GM12878 (cell line): ENCODE measurements at regions not wholly inside any gene's neighbourhood (a gene's known extent, or its start where the extent isn't known, plus 50 kb on each side); places are given as distances from the start of the nearest gene placed in this dataset.

Source experiments
- ATF7 ChIP-seq: fragments of 450-650 bp; IDR thresholded peaks from 2 replicates; pipeline ENCODE4 v1.6.1; 2016; ENCODE audit warnings: low read depth, mild to moderate bottlenecking
- BHLHE40 ChIP-seq, 2 experiments: fragments of 450-650 bp in 1 of 2; IDR thresholded peaks; 2 replicates each; pipeline ENCODE4 v1.6.1; 2011 to 2017; ENCODE audit warnings: low read depth in 2 of 2, borderline replicate concordance in 1 of 2, improper control_type of control experiment in 1 of 2, low read length in 1 of 2, mild to moderate bottlenecking in 1 of 2
- BMI1 ChIP-seq: fragments of 450-650 bp; IDR thresholded peaks from 2 replicates; pipeline ENCODE4 v1.6.1; 2016; ENCODE audit warnings: mild to moderate bottlenecking, moderate library complexity, borderline replicate concordance
- CREB1 ChIP-seq: IDR thresholded peaks from 2 replicates; pipeline ENCODE4 v1.6.1; 2012; ENCODE audit warnings: low read depth, mild to moderate bottlenecking, inconsistent platforms
- EED ChIP-seq: sonication (generic); IDR thresholded peaks from 2 replicates; pipeline ENCODE4 v1.6.1; 2016; ENCODE audit warnings: antibody characterized with exemption, low read depth
- FOXM1 ChIP-seq: IDR thresholded peaks from 2 replicates; pipeline ENCODE4 v1.6.1; 2012; ENCODE audit warnings: low read depth, mild to moderate bottlenecking, inconsistent platforms, low read length, moderate library complexity
- GABPA ChIP-seq: IDR thresholded peaks from 2 replicates; pipeline ENCODE4 v1.6.1; 2014; ENCODE audit warnings: antibody characterized with exemption, low read depth, mild to moderate bottlenecking, inconsistent platforms
- HDAC6 ChIP-seq: fragments of 200-600 bp; sonication (generic); IDR thresholded peaks from one replicate; pipeline ENCODE4 v1.8.0; 2017; ENCODE audit warnings: antibody characterized with exemption; ENCODE audit not compliant: unreplicated experiment
- MEF2B ChIP-seq: fragments of 450-650 bp; IDR thresholded peaks from 2 replicates; pipeline ENCODE4 v1.6.1; 2018; ENCODE audit warnings: mild to moderate bottlenecking, moderate library complexity; ENCODE audit not compliant: partially characterized antibody, poor library complexity, severe bottlenecking
- MTA2 ChIP-seq: fragments of 450-650 bp; IDR thresholded peaks from 2 replicates; pipeline ENCODE4 v1.6.1; 2016; ENCODE audit warnings: low read depth, mild to moderate bottlenecking, moderate library complexity
- NFYA ChIP-seq: IDR thresholded peaks from 2 replicates; pipeline ENCODE4 v1.6.1; 2011; ENCODE audit warnings: low read depth, mild to moderate bottlenecking, low read length, improper control_type of control experiment, borderline replicate concordance
- NR2C1 ChIP-seq: fragments of 450-650 bp; IDR thresholded peaks from 2 replicates; pipeline ENCODE4 v1.6.1; 2017; ENCODE audit warnings: antibody characterized with exemption, mild to moderate bottlenecking, moderate library complexity
- NRF1 ChIP-seq: conservative IDR thresholded peaks from 2 replicates; pipeline ENCODE4 v1.6.1; 2011; ENCODE audit warnings: mild to moderate bottlenecking, low read depth, low read length, improper control_type of control experiment
- PAX5 ChIP-seq: IDR thresholded peaks from 2 replicates; pipeline ENCODE4 v1.6.1; 2011; ENCODE audit warnings: low read depth, low read length, borderline replicate concordance
- POLR2A ChIP-seq: IDR thresholded peaks from 2 replicates; pipeline ENCODE4 v1.6.1; 2011; ENCODE audit warnings: low read depth, mild to moderate bottlenecking, low read length
- POLR2AphosphoS2 ChIP-seq: IDR thresholded peaks from 2 replicates; pipeline ENCODE4 v1.6.1; 2011; ENCODE audit warnings: low read depth, mild to moderate bottlenecking, low read length, improper control_type of control experiment, moderate library complexity
- PRDM15 ChIP-seq: fragments of 450-650 bp; formaldehyde crosslinking; IDR thresholded peaks from 2 replicates; pipeline ENCODE4 v1.4.0; 2020; ENCODE audit warnings: mild to moderate bottlenecking, moderate library complexity
- RB1 ChIP-seq: fragments of 450-650 bp; formaldehyde crosslinking; IDR thresholded peaks from 2 replicates; pipeline ENCODE4 v1.6.1; 2017; ENCODE audit warnings: mild to moderate bottlenecking, borderline replicate concordance
- RBBP5 ChIP-seq: fragments of 200-600 bp; sonication (generic); conservative IDR thresholded peaks from 2 replicates; pipeline ENCODE4 v1.6.1; 2016
- SIX5 ChIP-seq: IDR thresholded peaks from 2 replicates; pipeline ENCODE4 v1.6.1; 2011; ENCODE audit warnings: mild to moderate bottlenecking, low read depth, low read length, moderate library complexity; ENCODE audit not compliant: severe bottlenecking
- SREBF1 ChIP-seq: IDR thresholded peaks from 2 replicates; pipeline ENCODE4 v1.6.1; 2012; ENCODE audit warnings: mild to moderate bottlenecking, low read length
- TCF7 ChIP-seq: IDR thresholded peaks from 2 replicates; pipeline ENCODE4 v1.6.1; 2014; ENCODE audit warnings: antibody characterized with exemption, borderline replicate concordance
- ZBED1 ChIP-seq: IDR thresholded peaks from 2 replicates; pipeline ENCODE4 v1.6.1; 2016; ENCODE audit warnings: borderline replicate concordance
- ZNF217 ChIP-seq: fragments of 450-650 bp; IDR thresholded peaks from 2 replicates; pipeline ENCODE4 v1.6.1; 2017; ENCODE audit warnings: antibody characterized with exemption, mild to moderate bottlenecking
- ZNF24 ChIP-seq: fragments of 450-650 bp; IDR thresholded peaks from 2 replicates; pipeline ENCODE4 v1.6.1; 2017; ENCODE audit warnings: antibody characterized with exemption, mild to moderate bottlenecking
- TF ChIP-seq, protein P1 (sequence below): IDR thresholded peaks from 2 replicates; pipeline ENCODE4 v1.6.1; 2011; ENCODE audit warnings: low read depth, low read length, improper control_type of control experiment, borderline replicate concordance
- TF ChIP-seq, protein P2 (sequence below): IDR thresholded peaks from 2 replicates; pipeline ENCODE4 v1.6.1; 2011; ENCODE audit warnings: borderline replicate concordance, low read depth, mild to moderate bottlenecking, moderate library complexity, mixed read lengths, low read length; ENCODE audit not compliant: insufficient read depth; ENCODE audit errors: extremely low read length

DNA sequence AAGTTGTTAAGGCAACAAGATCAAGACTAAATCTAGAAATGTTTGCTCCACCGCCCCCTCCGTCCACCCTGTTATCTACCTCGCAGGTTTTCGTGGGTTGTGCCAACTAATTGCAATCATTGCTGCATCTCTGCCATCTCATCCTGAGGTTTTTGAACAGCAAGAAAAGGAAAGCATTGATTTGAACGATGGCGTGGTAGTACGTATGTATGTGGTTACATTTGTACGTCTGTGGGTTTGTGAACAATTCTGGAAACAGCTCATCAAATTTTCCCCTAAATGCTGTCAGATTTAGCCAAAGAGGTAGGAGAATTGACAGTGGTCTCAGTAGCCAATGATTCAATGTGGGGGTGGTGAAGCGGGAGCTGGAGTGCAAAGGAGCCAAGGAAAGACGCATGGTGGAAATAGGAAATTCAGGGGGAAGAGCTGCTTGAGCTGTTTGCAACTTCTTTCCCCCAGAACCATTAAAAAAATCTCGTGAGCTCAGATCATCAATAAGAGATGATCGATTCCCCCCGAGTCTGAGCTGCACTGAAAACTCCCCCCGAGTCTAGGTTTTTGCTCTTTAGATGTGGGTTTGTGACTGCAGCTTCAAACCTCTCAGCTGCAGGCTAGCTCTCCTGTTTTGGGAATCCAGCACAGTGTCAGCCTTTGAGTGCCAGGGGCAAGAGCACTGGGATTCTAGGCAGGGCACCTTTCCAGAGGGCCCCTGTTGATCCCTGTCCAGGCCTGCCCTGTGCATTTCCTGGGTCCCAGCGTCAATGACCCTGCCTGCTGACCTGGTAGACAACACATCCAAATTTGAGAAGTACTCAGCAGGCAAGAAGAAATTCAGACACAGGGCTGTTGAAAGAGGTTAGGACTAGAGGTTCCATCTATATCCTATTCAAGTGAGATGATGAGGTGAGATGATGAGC, 72.6 kb upstream of the LY86 start (continued):
- TF ChIP-seq, protein P1, sequence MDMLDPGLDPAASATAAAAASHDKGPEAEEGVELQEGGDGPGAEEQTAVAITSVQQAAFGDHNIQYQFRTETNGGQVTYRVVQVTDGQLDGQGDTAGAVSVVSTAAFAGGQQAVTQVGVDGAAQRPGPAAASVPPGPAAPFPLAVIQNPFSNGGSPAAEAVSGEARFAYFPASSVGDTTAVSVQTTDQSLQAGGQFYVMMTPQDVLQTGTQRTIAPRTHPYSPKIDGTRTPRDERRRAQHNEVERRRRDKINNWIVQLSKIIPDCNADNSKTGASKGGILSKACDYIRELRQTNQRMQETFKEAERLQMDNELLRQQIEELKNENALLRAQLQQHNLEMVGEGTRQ, result no peak
- TF ChIP-seq MTA2 (peak; percentile 95), MEF2B (peak; percentile 61), BHLHE40 (IDR thresholded peaks at IDR 0.05; ENCODE audit: borderline replicate concordance in 1 of 2, low read depth in 2 of 2, low read length in 1 of 2) (peak; percentile 47 to 66; a peak in 3 of 4 replicates), BMI1 (peak; percentile 76), NFYA (no peak), GABPA (peak; percentile 50; the same call in 1 of the 2 replicates), RBBP5 (no peak), EED (peak; percentile 94), SIX5 (no peak), SREBF1 (0 out of 2 replicates have a peak, but pooled peaks have one; percentile 7), NR2C1 (no peak), ZNF24 (peak; percentile 57; the same call in 1 of the 2 replicates), PAX5 (peak; percentile 91), POLR2AphosphoS2 (no peak), PRDM15 (no peak), FOXM1 (peak; percentile 91), NRF1 (no peak), POLR2A (no peak), CREB1 (peak; percentile 75), TCF7 (0 out of 2 replicates have a peak, but pooled peaks have one; percentile 60), HDAC6 (no peak), RB1 (no peak), ZBED1 (peak; percentile 72; the same call in 1 of the 2 replicates), ATF7 (peak; percentile 82), ZNF217 (0 out of 2 replicates have a peak, but pooled peaks have one; percentile 65)
- TF ChIP-seq, protein P2, sequence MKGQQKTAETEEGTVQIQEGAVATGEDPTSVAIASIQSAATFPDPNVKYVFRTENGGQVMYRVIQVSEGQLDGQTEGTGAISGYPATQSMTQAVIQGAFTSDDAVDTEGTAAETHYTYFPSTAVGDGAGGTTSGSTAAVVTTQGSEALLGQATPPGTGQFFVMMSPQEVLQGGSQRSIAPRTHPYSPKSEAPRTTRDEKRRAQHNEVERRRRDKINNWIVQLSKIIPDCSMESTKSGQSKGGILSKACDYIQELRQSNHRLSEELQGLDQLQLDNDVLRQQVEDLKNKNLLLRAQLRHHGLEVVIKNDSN, result no peak
